HCT116 (cell line): ENCODE measurements at regions not wholly inside any gene's neighbourhood (a gene's known extent, or its start where the extent isn't known, plus 50 kb on each side); places are given as distances from the start of the nearest gene placed in this dataset.

Experiments
- CBX3 ChIP-seq: IDR thresholded peaks from 2 replicates; pipeline ENCODE4 v1.6.1; 2012; ENCODE audit warnings: low read depth
- CTCF ChIP-seq, 3 experiments: fragments of 200-600 bp in 1 of 3; sonication (generic) in 1 of 3; IDR thresholded peaks in 2 of 3; conservative IDR thresholded peaks in 1 of 3; 2 replicates each; pipeline ENCODE4 v1.5.1; 2012 to 2017; ENCODE audit warnings: low read depth in 2 of 3, low read length in 2 of 3, antibody characterized with exemption in 1 of 3, borderline replicate concordance in 1 of 3, control low read depth in 1 of 3, mild to moderate bottlenecking in 1 of 3, mixed read lengths in 1 of 3, mixed run types in 1 of 3, moderate library complexity in 1 of 3; ENCODE audit not compliant: insufficient read depth in 1 of 3
- EZH2 ChIP-seq: fragments of 200-600 bp; sonication (generic); IDR thresholded peaks from 2 replicates; pipeline ENCODE4 v1.6.1; 2017; ENCODE audit warnings: antibody characterized with exemption, mixed run types
- JUND ChIP-seq: IDR thresholded peaks from 2 replicates; pipeline ENCODE4 v1.6.1; 2012
- POLR2A ChIP-seq: IDR thresholded peaks from 2 replicates; pipeline ENCODE4 v1.7.0; 2011; ENCODE audit warnings: borderline replicate concordance; ENCODE audit not compliant: insufficient read depth, insufficient read length; ENCODE audit errors: extremely low read depth
- POLR2AphosphoS5 ChIP-seq: IDR thresholded peaks from 2 replicates; pipeline ENCODE4 v1.6.1; 2011; ENCODE audit warnings: mild to moderate bottlenecking, low read depth, low read length, moderate library complexity
- RAD21 ChIP-seq: IDR thresholded peaks from 2 replicates; pipeline ENCODE4 v1.6.1; 2012; ENCODE audit warnings: low read depth, mild to moderate bottlenecking
- REST ChIP-seq: IDR thresholded peaks from 2 replicates; pipeline ENCODE4 v1.6.1; 2012; ENCODE audit warnings: low read depth
- SRF ChIP-seq: IDR thresholded peaks from 2 replicates; pipeline ENCODE4 v1.6.1; 2012; ENCODE audit warnings: low read depth
- TCF7L2 ChIP-seq: IDR thresholded peaks from 2 replicates; pipeline ENCODE4 v1.7.0; 2011; ENCODE audit warnings: borderline replicate concordance, inconsistent platforms; ENCODE audit not compliant: insufficient read depth, insufficient read length; ENCODE audit errors: extremely low read depth
- YY1 ChIP-seq: IDR thresholded peaks from 2 replicates; pipeline ENCODE4 v1.6.1; 2011; ENCODE audit warnings: low read length, low read depth, moderate library complexity, mild to moderate bottlenecking; ENCODE audit not compliant: insufficient replicate concordance; ENCODE audit errors: extremely low read depth
- ZFX ChIP-seq: fragments of 450-650 bp; IDR thresholded peaks from 2 replicates; pipeline ENCODE4 v1.6.1; 2017
- TF ChIP-seq, protein P1 (sequence below): IDR thresholded peaks from 2 replicates; pipeline ENCODE4 v1.6.1; 2012

DNA sequence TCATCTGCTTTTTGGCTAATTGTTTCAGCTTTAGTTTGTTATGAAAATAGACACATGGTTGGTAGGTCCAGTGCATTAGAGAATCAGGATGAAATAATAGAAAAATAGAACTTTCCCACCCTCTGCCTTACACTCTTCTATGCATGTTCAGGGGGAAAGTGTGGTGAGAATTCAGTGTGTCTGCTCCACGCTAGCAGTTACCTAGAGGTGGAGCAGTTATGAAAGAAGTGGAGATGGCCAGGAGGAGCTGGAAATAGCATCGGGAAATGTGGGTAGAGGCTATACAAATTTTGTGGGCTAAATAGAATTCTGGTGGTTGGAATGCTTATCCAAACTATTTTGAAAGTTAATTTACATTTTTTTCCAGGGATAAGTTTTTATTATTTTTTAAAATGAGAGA is 91.4 kb upstream of the MAD2L1 start:
- no peak for TF ChIP-seq REST
- TF ChIP-seq CTCF (IDR thresholded peaks at IDR 0.05 in 2 of 3, conservative IDR thresholded peaks at IDR 0.05 in 1 of 3; ENCODE audit: borderline replicate concordance in 1 of 3, insufficient read depth in 1 of 3, low read depth in 2 of 3, low read length in 2 of 3) = no peak
- no peak for TF ChIP-seq CBX3
- TF ChIP-seq RAD21 = peak; percentile 13; the same call in 1 of the 2 replicates
- no peak for TF ChIP-seq EZH2
- no peak for TF ChIP-seq ZFX
- no peak for TF ChIP-seq SRF
- no peak for TF ChIP-seq JUND
- no peak for TF ChIP-seq POLR2A
- no peak for TF ChIP-seq TCF7L2
- no peak for TF ChIP-seq YY1
- TF ChIP-seq, protein P1, sequence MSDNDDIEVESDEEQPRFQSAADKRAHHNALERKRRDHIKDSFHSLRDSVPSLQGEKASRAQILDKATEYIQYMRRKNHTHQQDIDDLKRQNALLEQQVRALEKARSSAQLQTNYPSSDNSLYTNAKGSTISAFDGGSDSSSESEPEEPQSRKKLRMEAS = no peak
- no peak for TF ChIP-seq POLR2AphosphoS5
